Calu3 (cell line): ENCODE measurements at regions not wholly inside any gene's neighbourhood (a gene's known extent, or its start where the extent isn't known, plus 50 kb on each side); places are given as distances from the start of the nearest gene placed in this dataset.

Experiments used
- BruUV-seq: library from RNA; stranded (reverse); fragments of 400-500 nt; replicated peaks from 2 replicates; lab custom pipeline; 2021; lab: Mats Ljungman, UMichigan
- CTCF ChIA-PET: fragments of 300-600 bp; sonication (Branson Sonifier 250); formaldehyde crosslinking; loops from one replicate; lab custom pipeline; 2022; ENCODE audit warnings: antibody characterized with exemption; lab: Charles Lee
- DNase-seq: peaks from one replicate; pipeline ENCODE4 v3.0.0; 2022
- H3K27ac Mint-ChIP-seq: one replicate; pipeline ENCODE4 v1.8.0; 2022; ENCODE audit warnings: mixed read lengths; ENCODE audit not compliant: unreplicated experiment
- H3K27me3 Mint-ChIP-seq: one replicate; pipeline ENCODE4 v1.8.0; 2022; ENCODE audit warnings: mixed read lengths; ENCODE audit not compliant: unreplicated experiment
- H3K36me3 Mint-ChIP-seq: one replicate; pipeline ENCODE4 v1.8.0; 2022; ENCODE audit warnings: mild to moderate bottlenecking, moderate library complexity, mixed read lengths; ENCODE audit not compliant: insufficient read depth, unreplicated experiment
- H3K4me1 Mint-ChIP-seq: one replicate; pipeline ENCODE4 v1.8.0; 2022; ENCODE audit warnings: mild to moderate bottlenecking, low read depth, mixed read lengths; ENCODE audit not compliant: unreplicated experiment
- H3K4me3 Mint-ChIP-seq: one replicate; pipeline ENCODE4 v1.8.0; 2022; ENCODE audit warnings: mild to moderate bottlenecking, low read depth, moderate library complexity, mixed read lengths; ENCODE audit not compliant: unreplicated experiment
- H3K9me3 Mint-ChIP-seq: one replicate; pipeline ENCODE4 v1.8.0; 2022; ENCODE audit warnings: low read depth, mixed read lengths; ENCODE audit not compliant: unreplicated experiment
- intact Hi-C: fragments of 100-400 bp; cut with micrococcal nuclease; formaldehyde crosslinking; loops from one replicate; pipeline ENCODE4 v1.10.0; 2022; ENCODE audit not compliant: unreplicated experiment
- TF ChIP-seq, protein P1 (sequence below): fragments of 200-600 bp; IDR thresholded peaks from one replicate; pipeline ENCODE4 v1.8.0; 2022; ENCODE audit warnings: antibody characterized with exemption; ENCODE audit not compliant: unreplicated experiment

DNA sequence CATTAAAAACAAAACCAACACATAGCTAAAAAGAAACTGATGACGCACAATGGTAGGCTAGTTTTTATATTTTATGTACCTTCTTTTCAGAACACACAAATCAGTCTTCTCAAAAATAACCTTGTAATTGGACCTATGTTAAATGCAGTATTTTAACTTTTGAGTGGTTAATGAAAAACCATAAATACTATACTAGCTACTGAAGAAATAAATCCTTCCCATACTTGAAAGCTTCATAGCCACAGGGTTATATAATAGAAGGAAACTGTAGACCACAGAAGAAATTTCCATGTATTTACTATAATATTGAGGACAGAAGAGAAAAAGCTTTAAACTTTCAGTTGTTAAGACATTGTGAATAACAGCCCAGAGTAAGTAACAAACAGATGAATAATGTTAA lies 1094.3 kb upstream of the SLC10A2 start:
- CTCF ChIA-PET = no interaction called here
- TF ChIP-seq, protein P1, sequence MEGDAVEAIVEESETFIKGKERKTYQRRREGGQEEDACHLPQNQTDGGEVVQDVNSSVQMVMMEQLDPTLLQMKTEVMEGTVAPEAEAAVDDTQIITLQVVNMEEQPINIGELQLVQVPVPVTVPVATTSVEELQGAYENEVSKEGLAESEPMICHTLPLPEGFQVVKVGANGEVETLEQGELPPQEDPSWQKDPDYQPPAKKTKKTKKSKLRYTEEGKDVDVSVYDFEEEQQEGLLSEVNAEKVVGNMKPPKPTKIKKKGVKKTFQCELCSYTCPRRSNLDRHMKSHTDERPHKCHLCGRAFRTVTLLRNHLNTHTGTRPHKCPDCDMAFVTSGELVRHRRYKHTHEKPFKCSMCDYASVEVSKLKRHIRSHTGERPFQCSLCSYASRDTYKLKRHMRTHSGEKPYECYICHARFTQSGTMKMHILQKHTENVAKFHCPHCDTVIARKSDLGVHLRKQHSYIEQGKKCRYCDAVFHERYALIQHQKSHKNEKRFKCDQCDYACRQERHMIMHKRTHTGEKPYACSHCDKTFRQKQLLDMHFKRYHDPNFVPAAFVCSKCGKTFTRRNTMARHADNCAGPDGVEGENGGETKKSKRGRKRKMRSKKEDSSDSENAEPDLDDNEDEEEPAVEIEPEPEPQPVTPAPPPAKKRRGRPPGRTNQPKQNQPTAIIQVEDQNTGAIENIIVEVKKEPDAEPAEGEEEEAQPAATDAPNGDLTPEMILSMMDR = no peak
- no peaks in the 10 kb centered on the region for H3K36me3 Mint-ChIP-seq
- no peak overlapping the region for H3K4me3 Mint-ChIP-seq
- DNase-seq = no peak
- no peaks in the 10 kb centered on the region for H3K27me3 Mint-ChIP-seq
- no peaks in the 10 kb centered on the region for H3K4me1 Mint-ChIP-seq
- H3K9me3 Mint-ChIP-seq = no peaks in the 10 kb centered on the region
- intact Hi-C loops = no loop called here
- no TSS peak for BruUV-seq
- no peak overlapping the region for H3K27ac Mint-ChIP-seq

DNA sequence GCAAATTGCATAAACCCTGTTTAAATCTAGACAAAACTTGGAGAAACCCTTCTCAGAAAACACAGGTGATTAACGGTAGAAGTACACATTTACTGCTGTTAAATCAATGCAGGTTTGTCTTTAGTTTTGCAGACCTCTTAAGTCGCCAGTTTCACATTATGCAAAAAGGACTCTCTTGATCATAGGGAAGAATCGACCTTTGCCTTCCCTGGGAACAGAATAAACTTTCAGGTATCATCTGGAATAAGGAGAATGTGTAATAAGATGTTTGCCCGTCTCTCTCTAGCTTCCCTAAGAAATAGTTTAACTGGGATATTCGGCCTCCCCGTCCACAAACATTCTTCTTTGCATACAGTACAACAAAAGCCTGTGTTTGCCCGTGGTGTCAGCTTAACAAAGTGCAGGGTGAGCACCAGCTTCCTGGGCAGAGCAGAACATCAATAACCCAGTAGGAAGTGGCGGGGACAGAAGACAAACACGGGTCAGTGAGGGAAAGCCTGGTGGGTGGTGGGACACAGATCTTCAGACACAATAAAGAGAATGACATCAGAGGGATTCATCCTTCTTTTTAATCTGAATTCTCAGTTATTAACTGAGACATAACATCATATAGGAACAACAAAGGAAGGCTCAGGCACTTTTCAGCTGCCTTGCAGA lies 1077.7 kb upstream of the SLC10A2 start:
- Mint-ChIP-seq H3K4me3 (peak overlapping the region; percentile 55), H3K4me1 (peaks cover 8% of the 10 kb centered on the region), H3K9me3 (no peaks in the 10 kb centered on the region), H3K27ac (peak overlapping the region; percentile 67), H3K36me3 (no peaks in the 10 kb centered on the region), H3K27me3 (no peaks in the 10 kb centered on the region)
- peak; percentile 9 for DNase-seq
- TF ChIP-seq, protein P1 = no peak
- intact Hi-C loops = loop anchor here (5.0 kb wide), 1 partner anchor 37 kb away; no protein-coding TSS in a partner anchor
- CTCF ChIA-PET = no interaction called here
- no TSS peak for BruUV-seq

DNA sequence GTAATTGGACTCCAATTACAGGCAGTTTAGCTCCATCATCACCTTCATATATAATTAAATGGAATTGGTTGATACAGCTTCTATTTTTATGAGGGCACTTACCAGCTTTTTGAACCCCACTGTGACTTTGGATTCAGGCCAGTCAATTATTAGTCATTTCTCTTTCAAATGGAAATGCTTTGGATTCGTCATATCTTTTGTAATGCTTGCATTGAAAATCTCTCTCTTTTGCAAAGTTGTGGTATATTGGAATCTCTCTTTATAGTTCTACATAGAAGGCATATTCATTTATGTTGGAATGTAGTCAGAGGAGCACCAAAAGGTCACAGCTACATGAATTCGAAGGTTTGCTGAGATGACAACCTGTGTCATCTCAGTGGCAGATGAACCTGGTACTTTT lies 1074.3 kb upstream of the SLC10A2 start:
- no peaks in the 10 kb centered on the region for H3K36me3 Mint-ChIP-seq
- CTCF ChIA-PET = no interaction called here
- no peak overlapping the region for H3K27ac Mint-ChIP-seq
- BruUV-seq = no TSS peak
- no peaks in the 10 kb centered on the region for H3K9me3 Mint-ChIP-seq
- TF ChIP-seq, protein P1 = no peak
- H3K4me3 Mint-ChIP-seq = no peak overlapping the region
- no peaks in the 10 kb centered on the region for H3K4me1 Mint-ChIP-seq
- H3K27me3 Mint-ChIP-seq = no peaks in the 10 kb centered on the region
- DNase-seq = no peak
- intact Hi-C loops = loop anchor here (5.0 kb wide), 1 partner anchor 33 kb away; no protein-coding TSS in a partner anchor

DNA sequence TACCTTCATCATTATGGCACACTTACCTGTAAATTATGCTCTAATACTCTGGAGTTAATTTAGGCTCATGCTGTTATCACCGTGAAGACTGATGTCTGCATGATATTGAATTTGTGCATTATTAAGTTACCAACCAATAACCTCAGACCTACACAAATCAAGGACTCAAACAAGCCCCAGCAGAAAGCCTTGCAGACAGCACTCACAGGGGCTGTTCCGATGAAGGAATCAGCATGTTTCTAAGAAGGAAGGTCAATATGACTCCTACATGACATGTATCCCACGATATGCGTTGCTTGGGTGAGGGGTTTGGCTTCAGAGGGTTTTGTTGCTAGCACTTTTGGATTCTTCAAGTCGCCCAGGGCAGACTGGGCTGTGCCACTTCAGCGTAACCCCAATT lies 1071.2 kb upstream of the SLC10A2 start:
- Mint-ChIP-seq H3K27ac (no peak overlapping the region), H3K9me3 (no peaks in the 10 kb centered on the region), H3K36me3 (no peaks in the 10 kb centered on the region), H3K4me1 (no peaks in the 10 kb centered on the region), H3K27me3 (no peaks in the 10 kb centered on the region), H3K4me3 (no peak overlapping the region)
- intact Hi-C loops = no loop called here
- TF ChIP-seq, protein P1 = no peak
- CTCF ChIA-PET = no interaction called here
- no peak for DNase-seq
- BruUV-seq = no TSS peak
